ENCODE measurements at regions not wholly inside any gene's neighbourhood (a gene's known extent, or its start where the extent isn't known, plus 50 kb on each side); places are given as distances from the start of the nearest gene placed in this dataset.
"Not testable (repeated sequence)": the region's sequence is repeated elsewhere in the genome, so short reads cannot be mapped to it uniquely, and the experiment has no call there.

DNA sequence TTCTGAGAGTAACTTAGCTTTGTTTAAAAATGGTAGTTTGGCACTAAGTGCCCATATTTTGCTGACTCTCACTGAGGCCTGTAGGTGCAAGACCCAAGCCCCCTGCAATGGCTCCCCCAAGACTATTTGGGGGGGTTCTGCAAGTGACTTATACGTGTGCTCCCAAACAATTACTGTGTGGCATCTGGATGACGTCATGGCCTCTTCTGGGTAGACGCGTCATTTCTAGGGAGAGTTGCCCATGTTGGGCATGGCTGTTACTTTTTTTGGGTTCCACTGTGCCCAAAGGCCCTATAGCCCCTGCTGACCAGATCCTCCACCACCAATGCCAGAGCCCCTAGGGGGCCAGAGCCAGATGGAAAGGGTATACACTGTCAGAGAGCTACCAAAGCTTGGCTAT lies 110.3 kb upstream of the MYLIP start:
- H3K27ac ChIP-seq (ENCODE audit: control insufficient read depth, insufficient read depth) = no peak overlapping the region
- WGBS (ENCODE audit: insufficient coverage, insufficient replicate concordance, low lambda C conversion rate, missing lambda C conversion rate) = 94% methylated on average over 4 of the region's 4 CpGs
- H3K4me3 ChIP-seq = no peak overlapping the region
- no peak overlapping the region for H2AFZ ChIP-seq (ENCODE audit: control insufficient read depth, low read depth, low read length)
- no peak overlapping the region for H3K4me2 ChIP-seq (ENCODE audit: control insufficient read depth, insufficient read depth)
- FAIRE-seq (no peak), DNase-seq (ENCODE audit: low read depth, low spot score) (no peak), ATAC-seq (no peak)
- no peaks in the 10 kb centered on the region for H3K9me3 ChIP-seq (replicated peaks; ENCODE audit: control insufficient read depth, insufficient read depth, low read length)
- ChIA-PET POLR2A (no interaction called here), RAD21 (ENCODE audit: unreplicated experiment) (no interaction called here), CTCF (interaction anchor here (1.2 kb wide), 1 partner anchor 9 kb away, joined by 3 read pairs; no protein-coding TSS in a partner anchor), SMC1A (ENCODE audit: uncharacterized antibody, unreplicated experiment) (interaction anchor here (1.1 kb wide), 1 partner anchor 9 kb away, joined by 5 read pairs; no protein-coding TSS in a partner anchor)
- H3K79me2 ChIP-seq (ENCODE audit: control insufficient read depth, insufficient read depth, low read length) = no peaks in the 10 kb centered on the region
- TF ChIP-seq SREBF2 (IDR thresholded peaks at IDR 0.05; ENCODE audit: low read length) = no peak
- no peak for TF ChIP-seq NR2F1 (conservative IDR thresholded peaks at IDR 0.05)
- TF ChIP-seq, protein P1, sequence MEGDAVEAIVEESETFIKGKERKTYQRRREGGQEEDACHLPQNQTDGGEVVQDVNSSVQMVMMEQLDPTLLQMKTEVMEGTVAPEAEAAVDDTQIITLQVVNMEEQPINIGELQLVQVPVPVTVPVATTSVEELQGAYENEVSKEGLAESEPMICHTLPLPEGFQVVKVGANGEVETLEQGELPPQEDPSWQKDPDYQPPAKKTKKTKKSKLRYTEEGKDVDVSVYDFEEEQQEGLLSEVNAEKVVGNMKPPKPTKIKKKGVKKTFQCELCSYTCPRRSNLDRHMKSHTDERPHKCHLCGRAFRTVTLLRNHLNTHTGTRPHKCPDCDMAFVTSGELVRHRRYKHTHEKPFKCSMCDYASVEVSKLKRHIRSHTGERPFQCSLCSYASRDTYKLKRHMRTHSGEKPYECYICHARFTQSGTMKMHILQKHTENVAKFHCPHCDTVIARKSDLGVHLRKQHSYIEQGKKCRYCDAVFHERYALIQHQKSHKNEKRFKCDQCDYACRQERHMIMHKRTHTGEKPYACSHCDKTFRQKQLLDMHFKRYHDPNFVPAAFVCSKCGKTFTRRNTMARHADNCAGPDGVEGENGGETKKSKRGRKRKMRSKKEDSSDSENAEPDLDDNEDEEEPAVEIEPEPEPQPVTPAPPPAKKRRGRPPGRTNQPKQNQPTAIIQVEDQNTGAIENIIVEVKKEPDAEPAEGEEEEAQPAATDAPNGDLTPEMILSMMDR (IDR thresholded peaks at IDR 0.05 in 2 of 3, conservative IDR thresholded peaks at IDR 0.05 in 1 of 3; ENCODE audit: control insufficient read depth in 2 of 3, extremely low read depth in 1 of 3, insufficient read depth in 1 of 3, low read depth in 3 of 3, low read length in 3 of 3) = no peak
- TF ChIP-seq NFIC (IDR thresholded peaks at IDR 0.05; ENCODE audit: low read depth, low read length) = no peak
- TF ChIP-seq PAX8 (IDR thresholded peaks at IDR 0.05) = no peak
- TF ChIP-seq WRNIP1 (IDR thresholded peaks at IDR 0.05; ENCODE audit: borderline replicate concordance, low read depth, low read length) = no peak
- no peaks in the 10 kb centered on the region for H3K4me1 ChIP-seq (ENCODE audit: control insufficient read depth, insufficient read depth, low read length)
- no peaks in the 10 kb centered on the region for H3K36me3 ChIP-seq (ENCODE audit: control insufficient read depth in 2 of 2, insufficient read depth in 2 of 2, low read length in 1 of 2)
- no peaks in the 10 kb centered on the region for H3K27me3 ChIP-seq (replicated peaks in 1 of 2; ENCODE audit: control insufficient read depth in 2 of 2, insufficient read depth in 2 of 2, low read length in 1 of 2)
- H3K9ac ChIP-seq (ENCODE audit: control insufficient read depth, insufficient read depth, low read length) = no peak overlapping the region
- intact Hi-C loops (cut with micrococcal nuclease; ENCODE audit: unreplicated experiment) = no loop called here
- BruUV-seq (replicated peaks) = no TSS peak
- no peaks in the 10 kb centered on the region for H4K20me1 ChIP-seq (ENCODE audit: control insufficient read depth, insufficient read depth)
- in situ Hi-C loops (cut with MboI) = no loop called here

DNA sequence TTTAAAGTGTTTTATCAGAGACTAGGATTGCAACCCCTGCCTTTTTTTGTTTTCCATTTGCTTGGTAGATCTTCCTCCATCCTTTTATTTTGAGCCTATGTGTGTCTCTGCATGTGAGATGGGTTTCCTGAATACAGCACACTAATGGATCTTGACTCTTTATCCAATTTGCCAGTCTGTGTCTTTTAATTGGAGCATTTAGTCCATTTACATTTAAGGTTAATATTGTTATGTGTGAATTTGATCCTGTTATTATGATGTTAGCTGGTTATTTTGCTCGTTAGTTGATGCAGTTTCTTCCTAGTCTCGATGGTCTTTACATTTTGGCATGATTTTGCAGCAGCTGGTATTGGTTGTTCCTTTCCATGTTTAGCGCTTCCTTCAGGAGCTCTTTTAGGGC lies 114.6 kb upstream of the MYLIP start:
- H4K20me1 ChIP-seq (ENCODE audit: control insufficient read depth, insufficient read depth); H3K9ac ChIP-seq (ENCODE audit: control insufficient read depth, insufficient read depth, low read length); in situ Hi-C loops (cut with MboI); H2AFZ ChIP-seq (ENCODE audit: control insufficient read depth, low read depth, low read length); H3K4me3 ChIP-seq; SMC1A ChIA-PET (ENCODE audit: uncharacterized antibody, unreplicated experiment); BruUV-seq (replicated peaks); H3K27me3 ChIP-seq (replicated peaks in 1 of 2; ENCODE audit: control insufficient read depth in 2 of 2, insufficient read depth in 2 of 2, low read length in 1 of 2); H3K27ac ChIP-seq (ENCODE audit: control insufficient read depth, insufficient read depth); POLR2A ChIA-PET; H3K79me2 ChIP-seq (ENCODE audit: control insufficient read depth, insufficient read depth, low read length); intact Hi-C loops (cut with micrococcal nuclease; ENCODE audit: unreplicated experiment); H3K4me2 ChIP-seq (ENCODE audit: control insufficient read depth, insufficient read depth); ATAC-seq; DNase-seq (ENCODE audit: low read depth, low spot score); H3K4me1 ChIP-seq (ENCODE audit: control insufficient read depth, insufficient read depth, low read length); H3K36me3 ChIP-seq (ENCODE audit: control insufficient read depth in 2 of 2, insufficient read depth in 2 of 2, low read length in 1 of 2); H3K9me3 ChIP-seq (replicated peaks; ENCODE audit: control insufficient read depth, insufficient read depth, low read length); RAD21 ChIA-PET (ENCODE audit: unreplicated experiment); CTCF ChIA-PET; FAIRE-seq: not testable (repeated sequence)
- WGBS (ENCODE audit: insufficient coverage, insufficient replicate concordance, low lambda C conversion rate, missing lambda C conversion rate) = 15% methylated on average over 2 of the region's 3 CpGs

Data from GM12878 (cell line).